ENCODE measurements at regions not wholly inside any gene's neighbourhood (a gene's known extent, or its start where the extent isn't known, plus 50 kb on each side); places are given as distances from the start of the nearest gene placed in this dataset.

GRCh38 chr1:238895911-238896310 lies 490.5 kb upstream of the CHRM3 start:
- no peak for DNase-seq

GRCh38 chr1:238892612-238893011 lies 493.8 kb upstream of the CHRM3 start:
- no peak for DNase-seq

- no peak for DNase-seq
These were observed 524.9 kb upstream of the CHRM3 start for GRCh38 chr1:238861342-238862066.

GRCh38 chr1:238833919-238834318 lies 552.4 kb upstream of the CHRM3 start:
- no peak for DNase-seq

- DNase-seq, result no peak
These were observed 554.3 kb upstream of the CHRM3 start for GRCh38 chr1:238832106-238832505.

- DNase-seq, result no peak
These were observed 556.2 kb upstream of the CHRM3 start for GRCh38 chr1:238830036-238830611.

- no peak for DNase-seq
These were observed 559.5 kb upstream of the CHRM3 start for GRCh38 chr1:238826891-238827290.

- no peak for DNase-seq
These were observed 563.0 kb upstream of the CHRM3 start for GRCh38 chr1:238823416-238823815.

- DNase-seq, result no peak
These were observed 575.0 kb upstream of the CHRM3 start for GRCh38 chr1:238811211-238811879.

- DNase-seq, result no peak
These were observed 595.5 kb upstream of the CHRM3 start for GRCh38 chr1:238790882-238791281.

GRCh38 chr1:238789916-238790667 lies 596.3 kb upstream of the CHRM3 start:
- DNase-seq, result no peak

GRCh38 chr1:238787471-238787870 lies 598.9 kb upstream of the CHRM3 start:
- DNase-seq, result no peak

- no peak for DNase-seq
These were observed 602.7 kb upstream of the CHRM3 start for GRCh38 chr1:238783633-238784032.

- DNase-seq, result no peak
These were observed 606.7 kb upstream of the CHRM3 start for GRCh38 chr1:238779716-238780115.

GRCh38 chr1:238778113-238778512 lies 608.3 kb upstream of the CHRM3 start:
- no peak for DNase-seq

- no peak for DNase-seq
These were observed 608.8 kb upstream of the CHRM3 start for GRCh38 chr1:238777551-238777950.

GRCh38 chr1:238776126-238776525 lies 610.2 kb upstream of the CHRM3 start:
- no peak for DNase-seq

GRCh38 chr1:238772322-238772721 lies 614.0 kb upstream of the CHRM3 start:
- no peak for DNase-seq

- DNase-seq, result no peak
These were observed 619.0 kb upstream of the CHRM3 start for GRCh38 chr1:238767321-238767720.

- no peak for DNase-seq
These were observed 621.6 kb upstream of the CHRM3 start for GRCh38 chr1:238764779-238765178.

GRCh38 chr1:238753252-238753651 lies 633.1 kb upstream of the CHRM3 start:
- no peak for DNase-seq

GRCh38 chr1:238752327-238752726 lies 634.0 kb upstream of the CHRM3 start:
- DNase-seq, result no peak

GRCh38 chr1:238745069-238745468 lies 641.3 kb upstream of the CHRM3 start:
- no peak for DNase-seq

- DNase-seq, result no peak
These were observed 647.5 kb upstream of the CHRM3 start for GRCh38 chr1:238738892-238739291.
